ENCODE measurements at regions not wholly inside any gene's neighbourhood (a gene's known extent, or its start where the extent isn't known, plus 50 kb on each side); places are given as distances from the start of the nearest gene placed in this dataset.

GRCh38 chr10:130689743-130690626 is 553.8 kb downstream of the GLRX3 start:
- Histone ChIP-seq H3K27me3 (ENCODE audit: control insufficient read depth, insufficient read depth, low read length) (no peaks in the 10 kb centered on the region), H3K4me1 (ENCODE audit: control insufficient read depth in 2 of 3, insufficient read depth in 2 of 3, low read depth in 1 of 3, low read length in 3 of 3) (no peaks in the 10 kb centered on the region), H3K27ac (ENCODE audit: low read depth in 2 of 2, low read length in 2 of 2) (no peak overlapping the region), H3K4me3 (ENCODE audit: low read length in 3 of 3) (no peak overlapping the region), H3K9me3 (ENCODE audit: control insufficient read depth in 2 of 3, insufficient read depth in 1 of 3, low read length in 3 of 3) (no peaks in the 10 kb centered on the region), H3K36me3 (ENCODE audit: control insufficient read depth in 2 of 3, insufficient read depth in 3 of 3, low read length in 3 of 3) (no peaks in the 10 kb centered on the region), H3K9ac (ENCODE audit: low read length in 3 of 3) (no peak overlapping the region)
- TF ChIP-seq CTCF (IDR thresholded peaks at IDR 0.05; ENCODE audit: borderline replicate concordance, extremely low read depth, insufficient read depth), result no peak
- intact Hi-C loops (cut with DNase I), result no loop called here
- FAIRE-seq, result no peak
- no peak for DNase-seq

GRCh38 chr10:130691776-130692175 is 555.6 kb downstream of the GLRX3 start:
- Histone ChIP-seq H3K9ac (ENCODE audit: low read length in 3 of 3) (no peak overlapping the region), H3K36me3 (ENCODE audit: control insufficient read depth in 2 of 3, insufficient read depth in 3 of 3, low read length in 3 of 3) (no peaks in the 10 kb centered on the region), H3K27ac (ENCODE audit: low read depth in 2 of 2, low read length in 2 of 2) (no peak overlapping the region), H3K4me3 (ENCODE audit: low read length in 3 of 3) (no peak overlapping the region), H3K4me1 (ENCODE audit: control insufficient read depth in 2 of 3, insufficient read depth in 2 of 3, low read depth in 1 of 3, low read length in 3 of 3) (no peaks in the 10 kb centered on the region), H3K9me3 (ENCODE audit: control insufficient read depth in 2 of 3, insufficient read depth in 1 of 3, low read length in 3 of 3) (no peaks in the 10 kb centered on the region), H3K27me3 (ENCODE audit: control insufficient read depth, insufficient read depth, low read length) (no peaks in the 10 kb centered on the region)
- FAIRE-seq, result no peak
- intact Hi-C loops (cut with DNase I), result no loop called here
- TF ChIP-seq CTCF (IDR thresholded peaks at IDR 0.05; ENCODE audit: borderline replicate concordance, extremely low read depth, insufficient read depth), result no peak
- DNase-seq, result no peak

DNA sequence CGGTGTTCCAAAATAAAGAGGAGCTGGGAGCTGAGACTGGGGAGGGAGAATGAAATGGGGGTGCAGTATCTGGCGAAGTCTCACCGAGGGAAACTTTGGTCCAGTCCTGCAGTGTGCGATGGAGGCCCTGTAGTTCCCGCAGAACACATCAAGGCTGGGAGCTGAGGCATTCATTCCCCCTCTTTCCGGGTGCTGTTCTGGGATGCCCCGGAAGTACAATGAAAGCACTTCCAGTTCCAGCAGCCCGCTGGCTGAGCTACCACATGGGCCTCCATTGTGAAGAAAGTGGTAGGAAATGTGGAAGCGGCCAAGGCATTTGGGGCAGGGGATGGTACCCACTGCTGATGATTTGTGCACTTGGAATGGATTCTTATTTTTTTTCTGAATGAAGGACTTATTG is 560.7 kb downstream of the GLRX3 start:
- Histone ChIP-seq H3K4me3 (ENCODE audit: low read length in 3 of 3) (no peak overlapping the region), H3K27ac (ENCODE audit: low read depth in 2 of 2, low read length in 2 of 2) (no peak overlapping the region), H3K9me3 (ENCODE audit: control insufficient read depth in 2 of 3, insufficient read depth in 1 of 3, low read length in 3 of 3) (no peaks in the 10 kb centered on the region), H3K27me3 (ENCODE audit: control insufficient read depth, insufficient read depth, low read length) (no peaks in the 10 kb centered on the region), H3K9ac (ENCODE audit: low read length in 3 of 3) (no peak overlapping the region), H3K36me3 (ENCODE audit: control insufficient read depth in 2 of 3, insufficient read depth in 3 of 3, low read length in 3 of 3) (no peaks in the 10 kb centered on the region), H3K4me1 (ENCODE audit: control insufficient read depth in 2 of 3, insufficient read depth in 2 of 3, low read depth in 1 of 3, low read length in 3 of 3) (no peaks in the 10 kb centered on the region)
- DNase-seq (no peak), FAIRE-seq (no peak)
- no peak for TF ChIP-seq CTCF (IDR thresholded peaks at IDR 0.05; ENCODE audit: borderline replicate concordance, extremely low read depth, insufficient read depth)
- intact Hi-C loops (cut with DNase I), result no loop called here
